ENCODE measurements at regions not wholly inside any gene's neighbourhood (a gene's known extent, or its start where the extent isn't known, plus 50 kb on each side); places are given as distances from the start of the nearest gene placed in this dataset.

DNA sequence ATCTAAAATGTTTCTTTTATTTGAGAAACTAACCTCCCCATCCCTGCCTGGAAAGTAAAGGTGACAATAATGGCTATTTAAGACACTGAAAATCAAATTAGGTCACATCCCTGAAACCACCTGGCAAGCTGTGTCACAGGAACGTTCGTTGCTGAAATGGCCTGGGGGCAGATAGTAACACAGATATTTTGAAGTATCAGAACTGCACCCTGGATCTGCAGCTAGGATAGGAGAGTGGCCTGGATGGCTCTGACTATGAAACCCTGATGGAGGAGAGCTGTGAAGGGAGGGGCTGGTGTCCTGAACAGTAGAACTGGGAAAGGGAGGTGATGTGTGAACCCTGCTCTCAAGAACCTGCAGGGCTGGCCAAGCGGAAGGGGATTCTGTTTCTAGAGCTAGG lies 648.3 kb upstream of the CFAP20DC start:
- no peak for DNase-seq (ENCODE audit: low spot score)

DNA sequence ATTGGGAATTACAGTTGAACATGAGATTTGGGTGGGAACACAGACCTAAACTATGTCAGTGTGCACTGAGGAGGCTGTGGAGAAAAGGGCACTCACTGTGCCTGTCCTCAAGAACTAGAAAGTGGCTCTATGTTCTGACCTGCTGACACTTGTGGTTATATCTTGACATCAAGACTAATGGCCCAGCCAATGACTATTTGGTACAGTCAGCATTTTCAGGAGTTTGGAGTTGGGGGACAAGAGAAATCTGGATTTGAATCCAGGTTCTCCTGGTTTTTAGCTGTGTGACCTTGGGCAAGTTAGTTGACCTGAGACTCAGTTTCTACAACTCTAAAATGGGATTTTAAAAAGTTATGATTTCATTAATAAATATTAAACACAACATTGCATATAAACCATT lies 647.0 kb upstream of the CFAP20DC start:
- DNase-seq (ENCODE audit: low spot score): no peak

DNA sequence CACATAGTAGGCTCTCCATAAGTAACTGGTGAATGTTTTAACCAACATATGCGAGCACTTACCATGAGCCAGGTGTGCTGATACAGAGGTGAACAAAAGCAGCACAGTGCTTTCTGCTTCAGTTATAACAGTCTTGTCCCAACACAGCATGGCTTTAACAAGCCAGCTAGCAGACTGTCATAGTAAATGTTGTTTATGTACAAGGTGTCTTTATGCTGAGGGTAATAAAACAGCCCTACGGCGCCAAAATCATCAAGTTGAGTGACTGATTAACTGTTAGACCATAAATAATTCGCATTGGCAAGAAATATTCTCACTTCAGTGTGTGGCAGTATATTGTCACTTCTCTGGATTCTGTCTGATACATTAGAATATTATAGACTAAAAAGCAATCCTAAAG lies 646.0 kb upstream of the CFAP20DC start:
- no peak for DNase-seq (ENCODE audit: low spot score)

DNA sequence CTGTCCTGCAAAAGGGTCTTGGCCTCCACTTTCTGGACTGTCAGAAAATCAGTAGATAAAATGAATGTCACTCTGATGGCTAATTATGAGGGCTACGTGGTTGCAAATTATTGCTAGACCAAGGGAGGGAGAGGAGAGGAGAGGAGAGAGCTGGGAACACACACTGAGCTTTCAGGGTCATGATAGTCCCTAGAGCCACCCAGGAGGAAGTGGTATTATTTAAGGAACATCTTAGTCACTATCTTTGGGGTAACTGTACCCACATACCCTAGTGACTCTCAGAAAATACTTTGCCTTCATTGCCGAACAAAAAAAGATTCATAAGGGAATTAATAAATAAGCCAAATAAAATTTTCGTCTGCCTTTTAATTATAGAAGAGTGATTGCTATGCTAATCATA lies 642.3 kb upstream of the CFAP20DC start:
- DNase-seq (ENCODE audit: low spot score): no peak

DNA sequence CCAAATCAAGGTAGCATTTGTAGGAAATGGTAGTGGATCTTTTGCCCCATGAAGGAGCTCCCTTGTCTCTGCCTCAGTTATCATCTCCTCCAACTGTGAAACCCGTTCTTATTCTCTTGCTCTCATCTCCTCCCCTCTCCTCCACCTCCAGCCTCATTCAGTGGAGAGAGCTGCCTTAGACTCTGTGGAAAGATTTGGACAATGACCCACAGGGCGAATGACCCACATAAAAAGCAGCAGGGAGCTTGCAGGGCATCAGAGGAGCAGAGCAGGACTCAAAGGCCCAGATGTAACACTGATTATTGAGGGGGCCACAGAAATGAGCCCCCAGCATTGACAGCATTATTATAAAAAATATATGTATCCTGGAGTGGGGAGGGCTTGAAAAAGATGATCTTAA lies 641.1 kb upstream of the CFAP20DC start:
- no peak for DNase-seq (ENCODE audit: low spot score)

DNA sequence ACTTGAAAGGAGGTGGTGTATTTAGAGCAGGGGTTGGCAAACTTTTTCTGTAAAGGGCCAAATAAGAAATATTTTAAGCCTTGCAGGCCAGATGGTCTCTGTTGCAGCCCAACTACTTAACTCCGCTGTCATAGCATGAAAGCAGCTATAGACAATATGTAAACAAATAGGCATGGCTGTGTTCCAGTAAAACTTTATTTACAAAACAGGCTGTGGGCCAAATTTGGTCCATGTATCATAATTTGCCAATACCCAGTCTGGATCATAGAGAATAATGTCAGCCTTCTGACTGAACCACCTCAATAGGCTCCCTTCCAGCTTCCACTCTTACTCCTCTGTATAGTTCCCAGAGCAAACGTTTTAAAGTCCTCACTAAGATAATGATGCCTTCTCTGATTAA lies 638.8 kb upstream of the CFAP20DC start:
- DNase-seq (ENCODE audit: low spot score): no peak

DNA sequence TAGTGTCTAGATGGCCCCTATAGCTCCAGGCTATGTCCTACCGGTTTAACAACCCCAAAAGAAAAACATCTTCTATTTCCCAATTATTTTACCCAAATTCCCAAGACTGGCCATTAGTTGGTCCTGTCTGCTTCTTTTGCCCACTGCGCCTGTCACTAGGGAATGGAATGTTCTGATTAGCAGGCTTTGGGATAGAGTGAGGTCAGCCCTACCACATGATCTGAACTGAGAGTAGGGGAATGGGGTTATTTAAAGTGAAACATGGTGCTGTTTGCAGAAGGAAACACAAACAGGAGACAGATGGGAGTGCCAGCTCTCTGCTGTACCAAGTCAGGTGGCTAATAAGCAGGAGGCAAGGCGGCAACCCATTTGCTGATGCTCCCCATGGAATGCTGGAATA lies 635.6 kb upstream of the CFAP20DC start:
- DNase-seq (ENCODE audit: low spot score): no peak

DNA sequence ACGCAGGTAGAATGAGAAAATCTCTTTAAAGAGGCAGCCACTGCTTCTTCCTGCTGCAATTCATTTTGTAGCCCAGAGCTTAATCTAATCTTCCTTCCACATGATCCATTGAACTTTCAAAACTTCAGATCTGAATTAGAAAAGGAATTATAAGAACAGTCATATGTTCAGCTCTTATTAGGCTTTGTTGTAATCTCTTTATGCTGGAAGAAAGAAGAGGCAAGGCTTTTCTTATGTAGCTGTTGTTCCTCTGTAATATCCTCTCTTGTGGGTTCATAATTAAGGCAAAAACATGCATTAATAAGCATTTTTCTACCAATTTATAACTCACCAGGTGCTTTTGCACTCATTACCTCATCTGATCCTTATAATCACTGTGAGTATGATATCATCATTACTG lies 634.9 kb upstream of the CFAP20DC start:
- no peak for DNase-seq (ENCODE audit: low spot score)

DNA sequence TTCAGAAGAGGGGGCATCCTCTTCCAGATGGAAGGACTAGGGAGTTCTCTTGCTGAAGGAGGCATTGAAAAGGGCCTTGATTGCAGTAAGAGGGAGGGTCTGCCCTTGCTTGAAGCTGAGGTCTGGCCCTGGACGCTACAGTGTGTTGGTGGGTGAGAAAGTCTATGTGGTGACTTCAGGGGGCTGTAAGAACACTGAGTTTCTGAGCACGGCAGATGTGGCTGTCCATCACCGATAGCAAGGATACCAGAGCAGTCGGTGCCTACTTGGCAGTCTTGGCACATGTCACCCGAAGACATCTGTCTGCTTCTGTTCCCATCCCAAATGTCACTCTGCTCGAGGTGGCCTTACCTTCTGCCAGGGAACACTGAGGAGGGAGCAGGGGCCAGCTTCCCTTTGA lies 631.1 kb upstream of the CFAP20DC start:
- DNase-seq (ENCODE audit: low spot score): no peak

DNA sequence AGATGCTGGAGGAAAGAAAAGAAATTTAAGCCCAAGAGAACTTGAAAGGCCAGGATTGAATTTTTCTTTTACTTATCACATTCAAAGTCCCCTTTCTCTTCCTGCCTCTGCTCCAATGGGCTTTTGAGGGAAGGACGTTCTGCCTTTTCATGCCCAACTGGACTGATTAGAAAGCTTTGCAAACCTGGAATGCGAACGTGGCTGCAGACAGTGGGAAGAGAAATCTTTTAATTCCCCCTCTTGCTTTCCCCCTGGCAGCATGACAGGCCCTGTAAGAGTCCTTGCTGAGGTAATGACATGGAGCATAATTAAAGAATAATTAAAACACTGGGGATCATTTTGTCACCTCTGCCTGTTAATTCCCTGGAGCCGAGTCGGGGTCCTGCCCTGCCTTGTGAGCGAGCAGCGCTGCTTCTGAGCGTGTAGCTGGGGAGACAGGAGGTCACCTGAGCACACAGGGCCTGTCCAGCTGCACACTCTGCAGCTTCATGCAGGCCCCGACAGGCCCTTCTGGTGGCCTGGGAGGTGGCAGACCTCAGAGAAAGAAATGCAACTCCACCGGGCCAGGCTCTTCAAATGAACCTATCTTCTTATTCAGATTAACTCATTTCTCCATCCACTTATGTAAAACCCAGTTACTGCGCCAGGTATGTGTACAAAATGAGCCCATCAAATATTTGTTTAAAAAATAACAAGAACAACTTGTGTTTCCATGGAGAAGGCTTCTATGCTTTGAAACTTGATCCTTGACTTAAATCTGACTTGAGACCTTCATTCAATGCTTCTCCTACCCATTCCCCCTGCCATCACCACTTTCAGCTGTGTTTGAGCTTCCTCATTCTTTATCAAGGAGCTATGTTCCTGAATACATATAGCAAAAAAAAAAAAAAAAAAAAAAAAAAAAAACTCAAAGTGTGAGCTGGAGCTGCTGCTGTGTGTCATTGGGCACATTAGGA lies 628.2 kb upstream of the CFAP20DC start:
- DNase-seq (ENCODE audit: low spot score): no peak

DNA sequence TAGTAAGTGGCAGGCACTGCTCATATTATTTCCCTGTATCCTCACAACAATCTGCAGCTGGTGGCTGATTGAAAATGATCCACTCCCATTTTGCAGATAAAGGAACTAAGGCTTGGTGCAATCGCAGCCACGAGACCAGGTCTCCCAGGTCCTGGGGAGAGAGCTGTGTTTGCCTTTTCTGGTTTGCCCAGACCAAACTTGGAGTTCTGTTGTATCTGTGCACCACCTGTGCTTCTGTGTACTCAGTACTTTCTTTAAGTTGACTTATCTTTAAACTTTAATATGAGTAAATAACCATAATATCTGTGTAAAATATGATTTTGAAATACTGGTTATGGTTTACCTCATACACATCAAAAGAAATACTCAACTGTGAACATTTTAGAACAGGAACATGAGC lies 625.7 kb upstream of the CFAP20DC start:
- no peak for DNase-seq (ENCODE audit: low spot score)

DNA sequence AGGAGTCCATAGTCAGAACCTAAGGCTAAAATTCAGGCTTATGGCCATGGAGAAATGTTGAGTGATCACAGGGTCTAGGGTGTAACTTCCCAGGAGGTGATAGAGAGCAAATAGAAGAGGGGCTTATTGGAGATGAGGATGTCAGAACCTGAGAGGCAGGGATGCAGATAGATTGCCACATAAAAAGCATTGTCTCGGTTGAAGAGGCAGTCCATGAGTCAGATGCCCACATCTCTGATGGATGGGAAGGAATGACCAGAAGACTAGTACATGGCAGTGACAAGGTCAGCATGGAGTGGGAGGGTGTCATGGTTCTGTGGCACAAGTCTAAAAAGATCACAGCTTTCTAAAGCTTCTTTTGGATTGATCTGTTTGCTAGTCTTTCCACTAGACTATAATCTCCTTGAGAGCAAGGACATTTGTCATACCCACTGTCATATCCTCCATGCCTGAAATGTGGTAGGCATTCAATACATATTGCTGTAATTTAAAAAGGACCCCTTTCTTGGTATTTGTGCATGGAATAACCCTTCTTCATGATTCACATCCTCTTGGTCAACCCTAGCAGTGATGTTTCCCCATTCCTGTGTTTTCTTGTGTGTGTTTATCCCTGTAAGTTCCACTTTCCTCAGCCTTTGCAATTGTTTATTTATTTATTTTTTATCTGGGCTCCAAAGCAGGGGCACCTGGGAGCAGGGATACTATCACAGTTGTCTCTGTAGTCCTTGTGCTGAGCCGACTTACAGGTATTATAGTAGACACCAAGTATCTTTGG lies 613.4 kb upstream of the CFAP20DC start:
- no peak for DNase-seq (ENCODE audit: low spot score)

DNA sequence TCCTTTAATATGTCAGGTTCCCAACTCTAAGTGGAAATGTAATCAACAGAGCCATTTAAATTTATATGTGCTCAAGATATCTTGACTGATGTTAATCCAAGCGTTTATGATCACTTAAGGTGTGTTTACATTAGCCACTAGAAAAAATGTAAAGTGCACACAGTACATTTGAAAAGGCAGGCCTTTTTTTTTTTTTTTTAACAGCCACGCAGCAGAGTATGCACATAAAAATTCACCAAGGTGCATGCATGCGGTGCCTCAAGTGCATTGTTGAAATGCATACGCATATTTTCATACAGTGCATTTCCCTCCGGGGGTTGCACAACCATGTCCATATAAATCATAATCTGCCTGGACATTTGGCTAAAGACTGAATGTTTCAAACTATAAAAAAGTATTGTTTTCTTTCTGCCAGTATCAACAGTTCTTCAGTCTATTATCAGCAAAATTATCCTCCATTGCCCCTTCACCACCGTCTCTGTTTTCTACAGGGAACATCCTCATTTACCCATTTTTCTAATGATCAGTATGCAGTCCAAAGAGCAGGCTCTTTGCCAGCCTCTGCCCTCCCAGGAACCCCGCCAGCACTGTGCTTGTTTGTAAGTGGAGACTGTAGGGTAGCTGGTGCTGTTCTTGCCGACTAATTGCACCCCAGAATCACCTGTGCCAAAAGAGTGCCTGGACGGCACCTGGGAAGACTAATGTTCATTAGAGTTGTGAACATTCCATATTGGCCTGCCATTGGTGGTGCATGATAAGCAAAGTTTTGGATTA lies 611.2 kb upstream of the CFAP20DC start:
- no peak for DNase-seq (ENCODE audit: low spot score)

DNA sequence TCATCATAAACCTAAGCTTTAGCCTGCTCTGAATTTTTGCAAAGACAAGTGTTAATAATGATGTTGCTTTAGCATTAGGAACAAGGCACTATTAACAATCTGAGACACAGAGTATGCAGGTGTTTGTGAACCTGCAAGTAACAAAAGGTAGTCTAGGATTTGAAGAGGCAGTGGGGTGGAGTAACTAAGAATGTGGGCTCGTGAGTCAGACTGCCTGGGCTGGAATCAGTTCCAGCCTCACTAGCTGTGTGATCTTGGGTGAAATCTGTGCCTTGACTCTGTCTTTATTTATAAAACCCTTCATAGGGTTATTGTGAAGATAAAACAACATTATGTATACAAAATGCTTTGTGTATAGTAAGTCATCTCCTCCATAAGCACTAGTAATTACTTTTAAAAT lies 610.6 kb upstream of the CFAP20DC start:
- DNase-seq (ENCODE audit: low spot score): peak; percentile 27

DNA sequence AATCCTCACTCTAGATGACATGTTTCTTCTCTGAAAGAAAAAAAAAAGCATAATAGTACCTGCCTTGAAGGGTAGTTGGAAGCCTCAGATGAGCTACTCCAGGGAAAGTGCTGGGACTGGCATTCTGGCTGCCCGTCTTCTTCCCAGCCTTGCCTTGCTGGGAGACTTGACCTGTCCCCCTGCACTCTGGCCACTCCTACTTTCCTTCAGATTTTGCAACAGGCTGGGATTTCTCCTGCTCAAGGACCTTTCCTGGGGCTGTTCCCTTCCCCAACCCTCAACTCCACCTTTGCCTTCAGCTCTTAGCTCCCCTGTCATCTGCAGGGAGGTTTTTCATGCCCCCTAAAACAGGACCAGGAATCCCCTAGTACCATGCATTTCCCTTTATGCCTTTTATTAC lies 609.9 kb upstream of the CFAP20DC start:
- no peak for DNase-seq (ENCODE audit: low spot score)

DNA sequence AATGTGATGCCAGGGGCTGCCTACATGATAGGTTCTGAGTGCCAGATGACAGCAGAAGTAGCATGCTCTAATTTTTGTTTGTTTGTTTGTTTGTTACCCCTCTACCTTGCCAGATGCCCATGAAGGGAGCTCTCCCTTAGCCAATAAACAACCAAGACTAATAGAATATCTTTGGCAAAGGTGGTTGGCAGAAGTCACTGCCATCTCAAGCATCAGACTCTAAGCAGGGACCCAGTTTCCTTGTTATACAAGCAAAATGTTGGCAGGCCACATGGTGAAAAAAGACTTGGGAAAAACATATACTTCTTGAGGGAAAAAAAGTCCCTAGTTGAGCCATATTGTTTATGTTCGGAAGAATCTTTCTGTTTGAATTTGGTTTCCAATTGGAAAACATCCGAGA lies 609.0 kb upstream of the CFAP20DC start:
- no peak for DNase-seq (ENCODE audit: low spot score)

DNA sequence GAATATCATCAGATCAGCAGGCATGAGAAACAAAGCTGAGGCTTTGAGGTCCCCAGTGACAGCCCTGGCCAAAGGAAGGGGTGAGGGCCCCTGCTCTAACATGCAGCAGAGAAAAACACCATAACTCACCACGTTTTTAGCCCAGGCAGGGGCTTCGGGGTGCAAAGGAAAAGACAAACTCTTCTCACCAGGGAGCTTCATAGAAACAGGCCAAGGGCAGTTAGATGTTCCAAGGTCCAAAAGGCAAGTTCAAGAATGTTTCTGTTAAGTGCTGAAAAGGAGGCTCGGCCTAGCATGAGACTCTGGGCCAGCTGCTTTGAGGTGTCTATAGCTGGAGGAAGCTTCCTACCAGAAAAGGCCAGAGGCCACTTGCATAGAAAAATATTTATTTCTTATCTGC lies 608.4 kb upstream of the CFAP20DC start:
- DNase-seq (ENCODE audit: low spot score): no peak

DNA sequence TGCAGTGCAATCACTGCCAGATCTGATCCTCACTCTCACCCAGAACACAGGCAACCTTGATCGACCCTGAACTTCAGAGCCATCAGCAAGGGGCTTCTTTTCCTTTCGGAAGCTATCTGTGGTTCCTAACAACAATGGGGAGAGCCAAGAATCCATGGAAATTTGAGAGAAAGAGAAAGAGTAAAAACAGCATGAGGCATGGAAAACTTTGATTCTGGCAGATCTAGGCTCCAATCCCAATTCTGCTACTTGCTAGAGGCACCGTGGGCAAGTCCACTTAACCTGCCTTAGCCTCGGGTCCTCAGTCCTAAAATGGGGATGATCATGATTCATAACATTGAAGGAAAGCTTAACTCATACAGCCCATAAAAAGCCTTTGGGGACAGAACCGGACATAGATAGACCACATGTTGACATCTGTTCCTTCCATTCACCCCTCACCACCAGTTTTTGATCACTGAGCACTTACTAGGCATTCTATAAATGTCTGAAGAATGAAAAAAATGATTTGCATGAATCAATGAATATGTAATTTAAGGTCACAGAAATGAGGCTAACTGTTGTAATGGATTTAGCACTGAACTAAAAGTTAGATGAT lies 605.7 kb upstream of the CFAP20DC start:
- DNase-seq (ENCODE audit: low spot score): no peak

DNA sequence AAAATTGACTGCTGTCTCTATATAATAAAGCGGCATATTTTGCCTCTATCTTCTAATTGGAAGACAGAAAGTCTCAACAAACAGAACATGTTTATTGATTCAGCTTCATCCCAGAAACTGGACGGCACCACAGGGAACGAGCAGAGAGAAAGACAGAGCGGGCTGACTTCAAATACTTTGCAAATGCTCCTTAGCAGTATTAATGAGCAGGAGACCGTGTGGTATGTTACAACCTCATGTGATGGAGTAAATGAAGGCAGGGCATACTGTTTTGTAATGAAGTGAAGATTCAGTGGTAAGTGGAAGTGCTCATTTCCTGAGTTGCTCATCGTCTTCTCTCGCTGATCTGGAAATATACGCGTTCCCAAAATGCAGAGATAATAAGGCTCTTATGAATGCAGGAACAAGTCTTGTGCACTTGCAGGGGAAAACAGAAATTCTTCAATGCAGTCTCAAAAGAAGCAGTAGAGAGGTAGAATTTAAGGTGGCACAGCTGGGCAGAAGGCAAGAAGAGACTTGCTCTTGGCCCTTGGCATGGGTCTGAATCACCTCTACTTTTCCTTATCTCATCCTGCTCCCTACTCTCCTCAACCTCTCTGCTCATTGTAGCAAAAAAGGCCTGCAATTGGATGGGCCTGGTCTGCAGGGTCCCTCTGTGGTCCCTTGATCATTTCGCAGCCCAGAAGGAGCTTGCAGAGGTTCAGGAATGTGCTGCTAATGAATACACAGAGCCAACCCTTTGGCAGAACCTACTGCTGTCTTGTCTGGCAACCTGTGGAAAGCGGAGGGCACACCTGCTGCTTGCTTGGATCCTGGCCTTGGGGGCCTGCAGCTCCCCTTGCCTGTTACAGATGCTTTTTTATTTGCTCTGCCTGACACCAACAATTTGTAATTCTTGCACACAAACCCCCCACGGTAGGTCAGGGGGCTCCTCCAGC lies 604.9 kb upstream of the CFAP20DC start:
- no peak for DNase-seq (ENCODE audit: low spot score)

DNA sequence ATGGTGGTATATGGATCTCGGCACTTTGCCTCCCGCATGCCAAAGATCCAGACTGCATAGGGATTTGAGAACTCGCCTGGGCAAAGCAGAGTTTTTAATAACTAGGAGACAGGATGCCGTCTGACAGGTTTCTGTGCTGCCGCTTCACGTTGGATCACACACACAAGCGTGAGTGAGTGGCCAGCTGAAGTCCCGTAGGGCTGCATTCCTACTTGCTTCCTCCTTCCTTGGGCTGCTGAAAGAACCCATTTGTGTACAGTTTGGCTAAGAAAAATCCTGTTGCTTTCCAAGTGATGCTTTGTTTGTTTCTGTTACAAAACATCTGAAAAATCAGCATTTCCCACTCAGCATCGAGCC lies 604.3 kb upstream of the CFAP20DC start:
- no peak for DNase-seq (ENCODE audit: low spot score)

Data from HT-29 (cell line).